Small intestine (tissue), 7 donors: ENCODE measurements at regions not wholly inside any gene's neighbourhood (a gene's known extent, or its start where the extent isn't known, plus 50 kb on each side); places are given as distances from the start of the nearest gene placed in this dataset.

Source experiments
- DNase-seq, 2 donors: peaks; one replicate each; pipeline versions ENCODE4 v3.0.0 to v3.0.0-alpha.2; 2013
- FAIRE-seq: peaks from 2 replicates; lab custom pipeline; 2012; peaks lifted over from hg19 to GRCh38; lab: Jason Lieb, UNC
- H3K27ac ChIP-seq, 3 donors: one replicate each; pipeline ENCODE4 v1.5.1; 2013; ENCODE audit warnings: low read length in 2 of 3, mild to moderate bottlenecking in 2 of 3, control low read depth in 1 of 3, inconsistent platforms in 1 of 3, low read depth in 1 of 3, moderate library complexity in 1 of 3
- H3K27me3 ChIP-seq, 3 donors: one replicate each; pipeline ENCODE4 v1.6.1; 2013; ENCODE audit warnings: low read length in 3 of 3, inconsistent platforms in 1 of 3; ENCODE audit not compliant: control insufficient read depth in 3 of 3, insufficient read depth in 3 of 3
- H3K36me3 ChIP-seq, 3 donors: one replicate each; pipeline ENCODE4 v1.6.1; 2013; ENCODE audit warnings: low read length in 3 of 3, inconsistent platforms in 1 of 3, low read depth in 1 of 3, mild to moderate bottlenecking in 1 of 3, moderate library complexity in 1 of 3; ENCODE audit not compliant: control insufficient read depth in 3 of 3, insufficient read depth in 2 of 3
- H3K4me1 ChIP-seq, 3 donors: one replicate each; pipeline ENCODE4 v1.6.1; 2013; ENCODE audit warnings: low read length in 2 of 3, inconsistent platforms in 1 of 3, low read depth in 1 of 3, mild to moderate bottlenecking in 1 of 3, moderate library complexity in 1 of 3; ENCODE audit not compliant: control insufficient read depth in 3 of 3, insufficient read depth in 2 of 3
- H3K4me3 ChIP-seq, 3 donors: one replicate each; pipeline ENCODE4 v1.5.1; 2013; ENCODE audit warnings: low read length in 3 of 3, control low read depth in 1 of 3, inconsistent platforms in 1 of 3, low read depth in 1 of 3, mild to moderate bottlenecking in 1 of 3, moderate library complexity in 1 of 3
- H3K9me3 ChIP-seq, 2 donors: one replicate each; pipeline ENCODE4 v1.6.1; 2013; ENCODE audit warnings: low read depth in 1 of 2, low read length in 1 of 2; ENCODE audit not compliant: control insufficient read depth in 2 of 2, insufficient read depth in 1 of 2
- WGBS, 3 donors: extraction: QIAGEN DNeasy Blood & Tissue Kit; methylation state at CpG; one replicate each; pipeline ENCODE4 v1.1.7; 2013; 5-methylcytosine and 5-hydroxymethylcytosine counted together
- donor health status: healthy with polysubstance abuse.
- donor health status: control.
- donor health status: control.
- donor health status: Bipolar disorder and iron deficiency.
- donor health status: healthy.

- no peak overlapping the region for H3K27ac ChIP-seq
- 71 to 86% (median 81%) methylated on average over 2 of the region's 2 CpGs for WGBS, 3 donors
- DNase-seq: no peak
- no peaks in the 10 kb centered on the region for H3K36me3 ChIP-seq
- peaks cover 0 to 3% (median 0%) of the 10 kb centered on the region in 3 donors for H3K27me3 ChIP-seq
- no peaks in the 10 kb centered on the region for H3K4me1 ChIP-seq
- no peaks in the 10 kb centered on the region for H3K9me3 ChIP-seq
- no peak overlapping the region for H3K4me3 ChIP-seq
- no peak for FAIRE-seq
Observed at GRCh38 chr12:105575235-105575634, 244.7 kb downstream of the C12orf75 start.

- Histone ChIP-seq H3K27ac (no peak overlapping the region), H3K9me3 (no peaks in the 10 kb centered on the region), H3K4me3 (no peak overlapping the region), H3K4me1 (no peaks in the 10 kb centered on the region), H3K27me3 (peaks cover 0 to 3% (median 0%) of the 10 kb centered on the region in 3 donors), H3K36me3 (no peaks in the 10 kb centered on the region)
- no peak for DNase-seq
- no peak for FAIRE-seq
- WGBS, 3 donors: 87 to 100% (median 98%) methylated on average over 2 of the region's 2 CpGs
Observed at GRCh38 chr12:105576261-105576660, 245.8 kb downstream of the C12orf75 start.

GRCh38 chr12:105580821-105581352, 250.4 kb downstream of the C12orf75 start:
- WGBS, 3 donors: 27 to 51% (median 28%) methylated on average over 5 of the region's 5 CpGs
- Histone ChIP-seq H3K4me1 (no peaks in the 10 kb centered on the region), H3K27me3 (peaks cover 0 to 4% (median 0%) of the 10 kb centered on the region in 3 donors), H3K4me3 (no peak overlapping the region), H3K9me3 (no peaks in the 10 kb centered on the region), H3K36me3 (no peaks in the 10 kb centered on the region), H3K27ac (no peak overlapping the region)
- peak in 1 of 2 donors; percentile 17 for DNase-seq
- FAIRE-seq: no peak

GRCh38 chr12:105581420-105581819, 250.9 kb downstream of the C12orf75 start:
- Histone ChIP-seq H3K27ac (no peak overlapping the region), H3K27me3 (peaks cover 0 to 4% (median 0%) of the 10 kb centered on the region in 3 donors), H3K4me1 (no peaks in the 10 kb centered on the region), H3K9me3 (no peaks in the 10 kb centered on the region), H3K4me3 (no peak overlapping the region), H3K36me3 (no peaks in the 10 kb centered on the region)
- DNase-seq (no peak), FAIRE-seq (no peak)
- 75 to 80% (median 76%) methylated on average over 6 of the region's 6 CpGs for WGBS, 3 donors

- H3K27me3 ChIP-seq: peaks cover 0 to 4% (median 2%) of the 10 kb centered on the region in 3 donors
- H3K4me3 ChIP-seq: no peak overlapping the region
- FAIRE-seq (no peak), DNase-seq (no peak)
- no peaks in the 10 kb centered on the region for H3K4me1 ChIP-seq
- no peaks in the 10 kb centered on the region for H3K9me3 ChIP-seq
- H3K27ac ChIP-seq: no peak overlapping the region
- no peaks in the 10 kb centered on the region for H3K36me3 ChIP-seq
- WGBS, 3 donors: 68 to 75% (median 74%) methylated on average over 3 of the region's 3 CpGs
Observed at GRCh38 chr12:105585107-105585506, 254.6 kb downstream of the C12orf75 start.

GRCh38 chr12:105587237-105587636, 256.7 kb downstream of the C12orf75 start:
- Histone ChIP-seq H3K36me3 (no peaks in the 10 kb centered on the region), H3K27ac (no peak overlapping the region), H3K4me3 (no peak overlapping the region), H3K4me1 (no peaks in the 10 kb centered on the region), H3K9me3 (no peaks in the 10 kb centered on the region), H3K27me3 (peaks cover 0 to 4% (median 2%) of the 10 kb centered on the region in 3 donors)
- FAIRE-seq: no peak
- 48 to 67% (median 53%) methylated on average over 5 of the region's 5 CpGs for WGBS, 3 donors
- no peak for DNase-seq

- Histone ChIP-seq H3K4me1 (no peaks in the 10 kb centered on the region), H3K36me3 (no peaks in the 10 kb centered on the region), H3K9me3 (no peaks in the 10 kb centered on the region), H3K4me3 (no peak overlapping the region), H3K27me3 (peaks cover 0 to 4% (median 2%) of the 10 kb centered on the region in 3 donors), H3K27ac (no peak overlapping the region)
- no peak for FAIRE-seq
- DNase-seq: no peak
- WGBS, 3 donors: 86 to 88% (median 86%) methylated on average over 4 of the region's 4 CpGs
Observed at GRCh38 chr12:105588106-105588505, 257.6 kb downstream of the C12orf75 start.

- no peak for FAIRE-seq
- no peak overlapping the region for H3K27ac ChIP-seq
- no peaks in the 10 kb centered on the region for H3K4me1 ChIP-seq
- peaks cover 0 to 2% (median under 1%) of the 10 kb centered on the region in 3 donors for H3K27me3 ChIP-seq
- 14 to 59% (median 24%) methylated on average over 1 of the region's 1 CpG for WGBS, 3 donors
- no peak for DNase-seq
- H3K9me3 ChIP-seq: no peaks in the 10 kb centered on the region
- H3K36me3 ChIP-seq: no peaks in the 10 kb centered on the region
- H3K4me3 ChIP-seq: no peak overlapping the region
Observed at GRCh38 chr12:105590571-105590970, 260.1 kb downstream of the C12orf75 start.

GRCh38 chr12:105595440-105595839, 264.9 kb downstream of the C12orf75 start:
- H3K4me1 ChIP-seq: no peaks in the 10 kb centered on the region
- FAIRE-seq (no peak), DNase-seq (no peak)
- H3K4me3 ChIP-seq: no peak overlapping the region
- no peak overlapping the region for H3K27ac ChIP-seq
- no peaks in the 10 kb centered on the region for H3K27me3 ChIP-seq
- no peaks in the 10 kb centered on the region for H3K36me3 ChIP-seq
- no peaks in the 10 kb centered on the region for H3K9me3 ChIP-seq
- WGBS, 3 donors: 78 to 81% (median 79%) methylated on average over 5 of the region's 5 CpGs
